GM12875 (cell line): ENCODE measurements at regions not wholly inside any gene's neighbourhood (a gene's known extent, or its start where the extent isn't known, plus 50 kb on each side); places are given as distances from the start of the nearest gene placed in this dataset.

Experiments used
- H3K4me3 ChIP-seq: one replicate; pipeline ENCODE4 v1.5.1; 2011; ENCODE audit warnings: low read depth, low read length, control low read depth
- CTCF ChIP-seq: IDR thresholded peaks from 2 replicates; pipeline ENCODE4 v1.5.1; 2011; ENCODE audit warnings: low read depth, mild to moderate bottlenecking, control low read depth, inconsistent platforms, low read length, moderate library complexity, borderline replicate concordance; ENCODE audit not compliant: insufficient read depth

- no peak for TF ChIP-seq CTCF
- H3K4me3 ChIP-seq = no peak overlapping the region
Measured at GRCh38 chr15:55126111-55126510, 70.6 kb downstream of the RSL24D1 start.

GRCh38 chr15:55124616-55125015 lies 72.1 kb downstream of the RSL24D1 start:
- H3K4me3 ChIP-seq = no peak overlapping the region
- no peak for TF ChIP-seq CTCF

- no peak for TF ChIP-seq CTCF
- no peak overlapping the region for H3K4me3 ChIP-seq
Measured at GRCh38 chr15:55118344-55118870, 78.3 kb downstream of the RSL24D1 start.

GRCh38 chr15:55116636-55117035 lies 80.1 kb downstream of the RSL24D1 start:
- TF ChIP-seq CTCF = no peak
- no peak overlapping the region for H3K4me3 ChIP-seq

- no peak for TF ChIP-seq CTCF
- no peak overlapping the region for H3K4me3 ChIP-seq
Measured at GRCh38 chr15:55113736-55114135, 83.0 kb downstream of the RSL24D1 start.

GRCh38 chr15:55112706-55113105 lies 84.0 kb downstream of the RSL24D1 start:
- TF ChIP-seq CTCF = no peak
- H3K4me3 ChIP-seq = no peak overlapping the region

GRCh38 chr15:55110446-55110845 lies 86.3 kb downstream of the RSL24D1 start:
- H3K4me3 ChIP-seq = no peak overlapping the region
- no peak for TF ChIP-seq CTCF
